Mesodermal cell (in vitro differentiated cells): ENCODE measurements at regions not wholly inside any gene's neighbourhood (a gene's known extent, or its start where the extent isn't known, plus 50 kb on each side); places are given as distances from the start of the nearest gene placed in this dataset.
"Not testable (repeated sequence)": the region's sequence is repeated elsewhere in the genome, so short reads cannot be mapped to it uniquely, and the experiment has no call there.

Source experiments
- H3K27ac ChIP-seq: 2 replicates; pipeline ENCODE4 v1.7.0; 2013; ENCODE audit warnings: mild to moderate bottlenecking, low read depth, low read length, moderate library complexity; ENCODE audit not compliant: severe bottlenecking
- H3K36me3 ChIP-seq: 2 replicates; pipeline ENCODE4 v1.7.1; 2013; ENCODE audit warnings: mild to moderate bottlenecking, low read length, moderate library complexity; ENCODE audit not compliant: control insufficient read depth, insufficient read depth
- H3K4me1 ChIP-seq: one replicate; pipeline ENCODE4 v1.7.1; 2013; ENCODE audit warnings: mild to moderate bottlenecking, low read length; ENCODE audit not compliant: insufficient read depth, control insufficient read depth, poor library complexity, severe bottlenecking
- H3K4me3 ChIP-seq: 2 replicates; pipeline ENCODE4 v1.7.0; 2013; ENCODE audit warnings: low read length, control low read depth, mild to moderate bottlenecking; ENCODE audit not compliant: insufficient read depth, poor library complexity, severe bottlenecking; ENCODE audit errors: extremely low read depth
- H3K9me3 ChIP-seq: 2 replicates; pipeline ENCODE4 v1.7.1; 2013; ENCODE audit warnings: mild to moderate bottlenecking, low read length, moderate library complexity; ENCODE audit not compliant: control insufficient read depth
- WGBS, 2 experiments: methylation state at CpG; one replicate each; pipeline ENCODE4 v1.1.5; 2013; ENCODE audit warnings: missing lambda C conversion rate in 2 of 2; ENCODE audit not compliant: insufficient coverage in 2 of 2; 5-methylcytosine and 5-hydroxymethylcytosine counted together

- Histone ChIP-seq H3K4me3 (no peak overlapping the region), H3K4me1 (no peaks in the 10 kb centered on the region), H3K36me3 (no peaks in the 10 kb centered on the region), H3K27ac (no peak overlapping the region), H3K9me3 (no peaks in the 10 kb centered on the region)
- 66 to 86% methylated on average over 3 of the region's 6 CpGs for WGBS, 2 experiments
Observed at GRCh38 chr7:153103202-153103601, 343.6 kb downstream of the ACTR3B start.

GRCh38 chr7:153107826-153108225 lies 348.3 kb downstream of the ACTR3B start:
- Histone ChIP-seq H3K4me1 (no peaks in the 10 kb centered on the region), H3K27ac (no peak overlapping the region), H3K36me3 (no peaks in the 10 kb centered on the region), H3K4me3 (no peak overlapping the region), H3K9me3 (no peaks in the 10 kb centered on the region)
- WGBS, 2 experiments, result 97 to 100% methylated on average over 1 to 4 of the region's 5 CpGs

- H3K4me3 ChIP-seq, result no peak overlapping the region
- H3K36me3 ChIP-seq, result no peaks in the 10 kb centered on the region
- WGBS, 2 experiments, result 86 to 93% methylated on average over 6 of the region's 8 CpGs
- no peak overlapping the region for H3K27ac ChIP-seq
- H3K9me3 ChIP-seq, result no peaks in the 10 kb centered on the region
- no peaks in the 10 kb centered on the region for H3K4me1 ChIP-seq
Observed at GRCh38 chr7:153109566-153109965, 350.0 kb downstream of the ACTR3B start.

- Histone ChIP-seq H3K36me3 (no peaks in the 10 kb centered on the region), H3K4me1 (no peaks in the 10 kb centered on the region), H3K9me3 (no peaks in the 10 kb centered on the region), H3K4me3 (no peak overlapping the region), H3K27ac (no peak overlapping the region)
- 90 to 94% methylated on average over 4 of the region's 5 CpGs for WGBS, 2 experiments
Observed at GRCh38 chr7:153110606-153111005, 351.1 kb downstream of the ACTR3B start.

GRCh38 chr7:153122255-153122654 lies 362.7 kb downstream of the ACTR3B start:
- H3K4me3 ChIP-seq, H3K36me3 ChIP-seq: not testable (repeated sequence)
- 71 to 81% methylated on average over 4 to 7 of the region's 8 CpGs for WGBS, 2 experiments

GRCh38 chr7:153130052-153130451 lies 370.5 kb downstream of the ACTR3B start:
- no peaks in the 10 kb centered on the region for H3K36me3 ChIP-seq
- H3K27ac ChIP-seq, result no peak overlapping the region
- H3K9me3 ChIP-seq, result no peaks in the 10 kb centered on the region
- no peak overlapping the region for H3K4me3 ChIP-seq
- 13% methylated on average over 1 of the region's 2 CpGs; no CpG with 5 or more reads in 1 of the 2 experiments for WGBS, 2 experiments
- H3K4me1 ChIP-seq, result no peaks in the 10 kb centered on the region

More at GRCh38 chr7:153122255-153122654, 362.7 kb downstream of the ACTR3B start:
- not testable (repeated sequence) for H3K9me3 ChIP-seq, H3K27ac ChIP-seq, H3K4me1 ChIP-seq

GRCh38 chr7:153151766-153152165 lies 392.2 kb downstream of the ACTR3B start:
- no peak overlapping the region for H3K27ac ChIP-seq
- H3K4me3 ChIP-seq, result no peak overlapping the region
- no peaks in the 10 kb centered on the region for H3K4me1 ChIP-seq
- no peaks in the 10 kb centered on the region for H3K9me3 ChIP-seq
- H3K36me3 ChIP-seq, result no peaks in the 10 kb centered on the region
- WGBS, 2 experiments, result 83 to 86% methylated on average over 8 of the region's 8 CpGs

GRCh38 chr7:153152801-153153422 lies 393.4 kb downstream of the ACTR3B start:
- H3K27ac ChIP-seq, result no peak overlapping the region
- H3K4me1 ChIP-seq, result no peaks in the 10 kb centered on the region
- 61 to 69% methylated on average over 4 to 7 of the region's 8 CpGs for WGBS, 2 experiments
- H3K4me3 ChIP-seq, result no peak overlapping the region
- H3K9me3 ChIP-seq, result no peaks in the 10 kb centered on the region
- H3K36me3 ChIP-seq, result no peaks in the 10 kb centered on the region

- no CpG with 5 or more reads among the region's 3 CpGs for WGBS, 2 experiments
- no peak overlapping the region for H3K27ac ChIP-seq
- H3K9me3 ChIP-seq, result peaks cover 3% of the 10 kb centered on the region
- H3K4me1 ChIP-seq, result no peaks in the 10 kb centered on the region
- no peak overlapping the region for H3K4me3 ChIP-seq
- no peaks in the 10 kb centered on the region for H3K36me3 ChIP-seq
Observed at GRCh38 chr7:153158149-153158548, 398.6 kb downstream of the ACTR3B start.

GRCh38 chr7:153170287-153170686 lies 410.7 kb downstream of the ACTR3B start:
- no peaks in the 10 kb centered on the region for H3K36me3 ChIP-seq
- WGBS, 2 experiments, result 56 to 78% methylated on average over 1 to 4 of the region's 4 CpGs
- H3K4me1 ChIP-seq, result no peaks in the 10 kb centered on the region
- no peak overlapping the region for H3K4me3 ChIP-seq
- H3K9me3 ChIP-seq, result no peaks in the 10 kb centered on the region
- no peak overlapping the region for H3K27ac ChIP-seq

- H3K4me3 ChIP-seq, result no peak overlapping the region
- H3K36me3 ChIP-seq, result no peaks in the 10 kb centered on the region
- no peaks in the 10 kb centered on the region for H3K4me1 ChIP-seq
- H3K9me3 ChIP-seq, result peaks cover 3% of the 10 kb centered on the region
- H3K27ac ChIP-seq, result no peak overlapping the region
Observed at GRCh38 chr7:153185936-153186335, 426.4 kb downstream of the ACTR3B start.
